ENCODE measurements at regions not wholly inside any gene's neighbourhood (a gene's known extent, or its start where the extent isn't known, plus 50 kb on each side); places are given as distances from the start of the nearest gene placed in this dataset.

GRCh38 chr2:217092710-217093379, 233.0 kb upstream of the TNP1 start:
- no peak for DNase-seq
- H3K27me3 ChIP-seq = no peaks in the 10 kb centered on the region
- WGBS, 2 donors = 86 to 88% methylated on average over 2 to 4 of the region's 17 CpGs
- H3K9me3 ChIP-seq = no peaks in the 10 kb centered on the region
- no peak overlapping the region for H3K27ac ChIP-seq
- TF ChIP-seq POLR2A (IDR thresholded peaks at IDR 0.05) = no peak
- TF ChIP-seq CTCF (IDR thresholded peaks at IDR 0.05) = no peak
- H3K36me3 ChIP-seq = no peaks in the 10 kb centered on the region
- intact Hi-C loops (cut with DNase I) = no loop called here
- no peaks in the 10 kb centered on the region for H3K4me1 ChIP-seq
- H3K4me3 ChIP-seq = no peak overlapping the region

GRCh38 chr2:217091531-217091930, 231.7 kb upstream of the TNP1 start:
- DNase-seq = no peak
- Histone ChIP-seq H3K27me3 (no peaks in the 10 kb centered on the region), H3K36me3 (no peaks in the 10 kb centered on the region), H3K9me3 (no peaks in the 10 kb centered on the region), H3K4me3 (no peak overlapping the region), H3K4me1 (no peaks in the 10 kb centered on the region), H3K27ac (no peak overlapping the region)
- intact Hi-C loops (cut with DNase I) = no loop called here
- WGBS, 2 donors = 66 to 68% methylated on average over 3 of the region's 3 CpGs
- TF ChIP-seq POLR2A (IDR thresholded peaks at IDR 0.05) (no peak), CTCF (IDR thresholded peaks at IDR 0.05) (no peak)

GRCh38 chr2:217090884-217091283, 231.0 kb upstream of the TNP1 start:
- 84 to 95% methylated on average over 3 of the region's 3 CpGs for WGBS, 2 donors
- no peak overlapping the region for H3K4me3 ChIP-seq
- no peaks in the 10 kb centered on the region for H3K4me1 ChIP-seq
- H3K27me3 ChIP-seq = no peaks in the 10 kb centered on the region
- no peak for TF ChIP-seq POLR2A (IDR thresholded peaks at IDR 0.05)
- TF ChIP-seq CTCF (IDR thresholded peaks at IDR 0.05) = no peak
- no peaks in the 10 kb centered on the region for H3K9me3 ChIP-seq
- intact Hi-C loops (cut with DNase I) = no loop called here
- no peaks in the 10 kb centered on the region for H3K36me3 ChIP-seq
- no peak for DNase-seq
- H3K27ac ChIP-seq = no peak overlapping the region

- H3K27ac ChIP-seq = no peak overlapping the region
- no peak for DNase-seq
- no peaks in the 10 kb centered on the region for H3K4me1 ChIP-seq
- H3K4me3 ChIP-seq = peak overlapping the region in 1 of 4 donors; percentile 25
- TF ChIP-seq POLR2A (IDR thresholded peaks at IDR 0.05) = no peak
- intact Hi-C loops (cut with DNase I) = no loop called here
- 48 to 54% methylated on average over 5 of the region's 5 CpGs for WGBS, 2 donors
- no peaks in the 10 kb centered on the region for H3K27me3 ChIP-seq
- H3K9me3 ChIP-seq = no peaks in the 10 kb centered on the region
- H3K36me3 ChIP-seq = no peaks in the 10 kb centered on the region
Measured at GRCh38 chr2:217090024-217090473, 230.2 kb upstream of the TNP1 start.

DNA sequence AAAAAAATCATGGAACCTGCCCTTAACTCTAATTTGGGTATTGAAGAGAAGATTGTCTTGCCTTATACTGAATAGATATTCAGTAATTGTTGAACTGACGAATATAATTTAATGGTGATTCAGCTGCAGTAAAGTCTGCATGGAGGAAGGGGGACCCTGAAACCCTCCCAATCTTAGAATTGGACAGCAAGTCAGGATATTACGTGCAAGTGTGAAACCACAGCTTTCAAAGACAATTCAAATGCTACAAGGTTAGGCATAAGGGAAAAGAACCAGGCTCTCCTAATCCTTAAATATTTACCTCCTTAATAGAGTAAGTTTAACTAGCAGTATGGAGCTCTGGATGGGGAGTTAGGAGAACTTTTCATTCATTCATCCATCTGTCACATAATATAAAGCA, 226.9 kb upstream of the TNP1 start:
- Histone ChIP-seq H3K4me1 (no peaks in the 10 kb centered on the region), H3K27me3 (no peaks in the 10 kb centered on the region), H3K9me3 (no peaks in the 10 kb centered on the region), H3K36me3 (no peaks in the 10 kb centered on the region), H3K4me3 (no peak overlapping the region), H3K27ac (no peak overlapping the region)
- intact Hi-C loops (cut with DNase I) = no loop called here
- TF ChIP-seq CTCF (IDR thresholded peaks at IDR 0.05) (no peak), POLR2A (IDR thresholded peaks at IDR 0.05) (no peak)
- 67 to 79% methylated on average over 2 of the region's 2 CpGs for WGBS, 2 donors
- no peak for DNase-seq
